ENCODE measurements at regions not wholly inside any gene's neighbourhood (a gene's known extent, or its start where the extent isn't known, plus 50 kb on each side); places are given as distances from the start of the nearest gene placed in this dataset.

GRCh38 chr4:82031376-82031927, 342.3 kb downstream of the HNRNPD start:
- DNase-seq (ENCODE audit: low spot score) = no peak

DNA sequence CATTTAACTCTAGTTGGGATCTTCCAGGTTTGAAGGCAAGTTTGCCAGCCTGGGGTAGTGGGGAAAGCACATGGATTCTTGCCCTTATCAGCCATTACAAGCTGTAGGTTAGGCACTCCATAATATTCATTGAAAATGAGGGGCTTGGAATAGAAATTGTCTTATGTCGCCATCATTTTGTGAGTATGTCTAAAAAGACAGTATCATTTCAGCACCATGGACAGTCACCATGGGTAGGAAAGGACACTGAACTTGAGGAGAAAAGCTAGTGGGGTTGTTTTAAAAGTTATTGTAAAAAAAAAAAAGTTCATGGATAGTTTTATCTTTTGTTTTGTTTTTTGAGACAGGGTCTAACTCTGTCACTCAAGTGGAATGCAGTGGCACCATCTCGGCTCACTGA, 356.1 kb downstream of the HNRNPD start:
- no peak for DNase-seq (ENCODE audit: low spot score)

GRCh38 chr4:82005158-82005557, 368.6 kb downstream of the HNRNPD start:
- DNase-seq (ENCODE audit: low spot score) = no peak

- no peak for DNase-seq (ENCODE audit: low spot score)
Observed at GRCh38 chr4:81997313-81997712, 376.5 kb downstream of the HNRNPD start.

DNA sequence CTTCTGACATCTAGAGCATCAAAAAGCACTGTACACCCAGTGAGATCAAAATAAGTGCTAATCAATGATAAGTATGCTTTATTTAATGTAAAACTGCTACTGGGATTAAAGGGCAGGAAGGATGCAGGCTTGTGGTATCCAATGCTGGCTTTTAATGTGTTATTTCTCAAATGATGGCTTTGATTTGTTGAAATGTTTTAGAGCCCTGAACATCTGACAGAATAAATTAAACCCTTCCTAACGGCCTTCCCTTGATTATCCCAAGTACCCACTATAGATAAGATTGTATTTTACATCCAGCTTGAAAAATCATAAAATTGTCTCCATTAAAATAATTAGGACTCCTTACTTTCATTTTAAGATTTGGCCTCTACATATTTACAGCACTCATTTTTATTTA, 382.9 kb downstream of the HNRNPD start:
- no peak for DNase-seq (ENCODE audit: low spot score)

DNA sequence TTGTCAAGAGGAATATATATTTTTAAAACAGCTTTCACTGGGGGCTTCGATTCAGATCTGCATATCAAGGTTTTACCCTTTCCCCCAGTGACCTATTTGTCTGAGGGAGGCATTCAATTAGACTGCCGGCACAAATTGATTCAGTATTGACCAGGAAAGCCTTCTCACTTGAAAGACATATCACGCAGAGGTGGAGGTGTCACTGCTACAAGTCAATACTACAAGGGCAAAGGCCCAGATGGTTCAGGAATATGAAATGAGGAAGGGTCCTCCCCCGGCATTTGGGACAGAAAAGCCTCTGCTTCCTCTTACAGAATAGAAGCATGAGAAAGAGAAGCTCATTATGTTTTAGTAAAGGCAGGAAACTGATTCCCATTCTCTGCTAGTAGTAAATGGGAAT, 383.6 kb downstream of the HNRNPD start:
- no peak for DNase-seq (ENCODE audit: low spot score)

DNA sequence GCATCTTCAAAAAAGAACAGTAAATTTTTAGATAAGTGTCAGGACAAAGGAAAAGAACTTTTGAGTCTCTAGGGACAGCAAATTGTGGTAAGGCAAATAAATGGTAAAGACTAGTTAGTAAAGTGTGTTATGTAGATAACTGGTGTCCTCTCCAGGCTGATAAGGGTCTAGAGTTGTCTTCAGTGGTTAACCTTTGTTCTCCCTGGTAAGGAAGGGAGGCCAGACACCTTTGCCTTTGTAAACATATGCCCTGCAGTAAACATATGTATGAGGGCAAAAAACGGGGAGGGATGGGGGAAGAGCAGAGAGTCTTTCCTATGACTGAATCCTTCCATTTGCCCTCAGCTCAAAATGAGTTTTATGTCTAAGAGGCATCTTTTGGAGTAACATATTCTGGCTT, 384.6 kb downstream of the HNRNPD start:
- no peak for DNase-seq (ENCODE audit: low spot score)

GRCh38 chr4:81988178-81988577, 385.6 kb downstream of the HNRNPD start:
- DNase-seq (ENCODE audit: low spot score) = no peak

DNA sequence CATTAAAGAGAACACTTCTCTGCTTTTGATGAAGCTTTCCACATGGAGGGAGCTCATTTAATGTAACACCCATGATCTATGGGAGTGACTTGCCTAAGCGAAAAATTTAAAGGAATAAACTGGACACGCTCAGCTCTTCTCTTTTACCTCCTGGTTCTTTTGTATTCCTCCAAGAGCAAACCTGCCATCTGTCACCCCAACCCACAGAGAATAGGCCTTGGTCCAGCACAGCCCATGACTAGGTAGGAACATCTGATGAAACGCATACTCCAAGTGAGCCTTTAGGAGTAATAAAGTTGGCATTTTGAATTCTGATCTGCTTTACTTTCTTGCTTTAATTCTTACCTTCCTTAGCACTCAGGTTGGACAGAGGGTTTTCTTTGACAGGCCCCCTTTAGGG, 389.0 kb downstream of the HNRNPD start:
- no peak for DNase-seq (ENCODE audit: low spot score)

- no peak for DNase-seq (ENCODE audit: low spot score)
Observed at GRCh38 chr4:81982846-81983540, 390.8 kb downstream of the HNRNPD start.

DNA sequence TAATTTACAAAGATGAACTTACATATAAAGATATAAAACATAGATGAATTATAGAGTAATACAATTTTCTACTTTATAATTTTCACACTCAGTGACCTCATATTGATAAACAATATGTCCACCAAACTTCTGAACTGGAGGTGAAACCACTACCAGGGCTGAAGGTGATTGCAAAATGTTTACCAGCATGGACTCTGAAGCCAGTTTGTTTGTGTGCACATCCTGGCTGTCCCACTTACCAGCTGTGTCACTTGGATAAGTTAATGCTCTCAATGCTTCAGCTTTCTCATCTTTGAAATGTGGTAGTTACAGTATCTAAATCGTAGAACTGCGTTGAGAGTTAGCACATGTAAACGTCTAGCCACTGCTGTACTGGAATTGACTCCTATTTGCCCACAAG, 392.6 kb downstream of the HNRNPD start:
- DNase-seq (ENCODE audit: low spot score) = no peak

DNA sequence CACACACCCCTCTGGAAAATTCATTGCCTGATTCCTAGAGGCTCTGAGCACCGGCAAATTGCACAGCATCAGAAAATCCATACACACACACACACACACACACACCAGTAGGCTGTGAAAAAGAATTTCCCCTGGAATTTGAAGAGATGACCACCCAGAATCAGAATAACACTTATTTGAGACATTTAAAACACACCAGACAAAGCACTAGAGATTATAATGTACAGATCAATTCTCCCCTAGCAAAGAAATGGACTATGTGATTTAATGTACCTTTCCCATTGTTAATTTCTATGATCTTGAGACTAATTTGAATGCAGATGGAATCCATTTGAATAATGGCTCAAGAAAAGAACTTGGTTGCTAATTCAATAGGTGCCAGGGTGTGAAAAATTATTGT, 399.3 kb downstream of the HNRNPD start:
- no peak for DNase-seq (ENCODE audit: low spot score)

- DNase-seq (ENCODE audit: low spot score) = no peak
Observed at GRCh38 chr4:81971637-81972381, 402.0 kb downstream of the HNRNPD start.

DNA sequence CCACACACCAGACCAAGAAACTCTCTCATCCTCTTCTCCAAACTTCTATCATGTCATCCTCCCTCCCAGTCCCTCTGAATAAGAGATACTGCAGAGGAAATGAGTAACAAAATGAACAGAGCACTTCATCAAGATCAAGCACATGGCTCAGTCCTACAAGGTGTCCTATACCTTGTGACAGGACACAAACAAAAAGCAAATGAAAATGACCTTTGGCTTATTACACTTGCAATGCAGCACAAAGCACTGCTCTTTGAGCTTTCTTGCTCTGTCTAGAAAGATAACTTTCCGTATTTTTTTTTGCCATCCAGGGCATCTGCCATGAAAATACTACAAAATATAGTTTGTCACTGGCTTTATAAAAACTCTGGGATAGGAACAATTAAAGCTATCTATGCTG, 402.7 kb downstream of the HNRNPD start:
- no peak for DNase-seq (ENCODE audit: low spot score)

DNA sequence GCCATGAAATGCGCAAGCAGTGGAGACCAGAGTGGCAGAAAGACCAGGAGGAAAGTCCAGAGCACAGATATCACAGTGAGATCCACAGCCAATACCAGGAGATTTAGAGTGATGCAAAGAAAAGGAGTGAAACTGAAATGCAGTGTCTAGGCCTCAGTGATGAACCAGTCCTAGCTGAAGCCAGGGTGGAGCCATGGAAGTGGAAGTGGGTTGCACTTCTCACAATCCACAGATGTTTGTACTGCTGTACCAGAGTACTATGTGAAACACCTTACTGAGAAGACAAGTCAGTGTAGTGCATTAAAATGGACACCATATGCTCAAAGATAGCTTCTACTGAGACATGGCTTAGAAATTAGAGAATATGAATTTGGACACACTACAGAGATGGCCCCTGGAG, 403.3 kb downstream of the HNRNPD start:
- no peak for DNase-seq (ENCODE audit: low spot score)

- DNase-seq (ENCODE audit: low spot score) = no peak
Observed at GRCh38 chr4:81966676-81967075, 407.1 kb downstream of the HNRNPD start.

DNA sequence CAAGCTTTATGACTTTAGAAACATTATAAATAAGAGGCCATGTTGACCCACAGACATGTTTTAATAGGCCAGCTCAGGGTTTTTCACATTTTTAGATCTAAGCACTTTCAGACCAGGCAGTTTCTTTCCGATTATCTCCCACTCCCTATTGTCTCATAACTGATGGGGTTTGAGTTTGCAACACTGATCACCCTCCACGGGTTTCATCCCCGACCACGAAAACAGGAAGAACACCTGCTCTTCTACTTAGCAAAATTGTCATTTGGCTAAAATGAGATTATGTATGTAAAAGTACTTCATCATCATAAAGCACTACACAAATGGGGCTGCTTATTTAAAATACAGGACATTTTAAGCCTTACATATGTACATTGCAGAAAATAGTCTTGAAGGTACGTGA, 407.9 kb downstream of the HNRNPD start:
- no peak for DNase-seq (ENCODE audit: low spot score)

- DNase-seq (ENCODE audit: low spot score) = no peak
Observed at GRCh38 chr4:81965454-81965853, 408.3 kb downstream of the HNRNPD start.

- DNase-seq (ENCODE audit: low spot score) = no peak
Observed at GRCh38 chr4:81963763-81964020, 410.1 kb downstream of the HNRNPD start.

GRCh38 chr4:81963015-81963762, 410.6 kb downstream of the HNRNPD start:
- no peak for DNase-seq (ENCODE audit: low spot score)

GRCh38 chr4:81960961-81961360, 412.8 kb downstream of the HNRNPD start:
- no peak for DNase-seq (ENCODE audit: low spot score)

DNA sequence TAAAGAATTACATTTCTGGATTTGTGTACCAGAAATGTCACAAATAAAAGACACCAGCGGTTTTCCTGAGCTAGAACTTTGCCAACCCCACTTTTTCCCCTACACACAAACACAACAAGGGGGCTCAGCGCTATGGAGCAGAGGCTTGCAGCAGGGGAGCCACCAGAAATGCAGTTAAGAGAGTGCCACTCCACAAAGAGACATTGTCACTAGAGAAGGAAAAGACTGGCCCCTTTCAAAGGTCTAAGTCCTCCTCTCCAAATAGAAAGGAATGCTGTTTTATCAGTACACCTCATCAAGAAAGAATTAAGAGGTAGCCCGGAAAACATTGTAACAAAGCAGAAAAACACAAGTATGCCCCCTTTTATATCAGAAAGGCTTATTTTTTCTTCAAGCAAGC, 419.5 kb downstream of the HNRNPD start:
- DNase-seq (ENCODE audit: low spot score) = no peak

DNA sequence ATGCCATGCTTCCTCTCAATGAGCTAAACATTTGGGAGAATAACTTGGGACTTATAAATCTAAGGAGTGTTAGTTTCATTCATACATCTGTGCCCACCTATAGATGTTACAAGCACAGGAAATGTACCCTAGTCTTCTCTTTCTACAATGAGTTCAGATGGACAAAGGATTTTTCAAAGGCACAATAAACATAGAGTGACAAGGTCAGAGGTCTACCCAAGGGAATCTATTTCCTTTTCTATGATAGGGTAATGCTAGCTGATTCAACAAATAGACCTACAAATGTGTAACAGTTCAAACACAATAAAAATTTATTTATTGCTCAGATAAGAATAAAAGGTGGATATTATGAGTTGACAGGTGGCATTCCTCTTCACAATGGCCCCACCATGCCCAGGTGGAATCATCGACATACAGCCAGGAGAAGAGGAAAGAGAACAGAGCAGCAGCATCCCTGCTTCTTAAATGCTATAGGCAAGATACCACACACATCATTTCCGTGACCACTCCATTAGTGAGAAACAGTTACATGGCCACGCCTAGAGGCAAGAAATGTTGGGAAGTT, 421.8 kb downstream of the HNRNPD start:
- DNase-seq (ENCODE audit: low spot score) = no peak
